ENCODE measurements at regions not wholly inside any gene's neighbourhood (a gene's known extent, or its start where the extent isn't known, plus 50 kb on each side); places are given as distances from the start of the nearest gene placed in this dataset.

DNA sequence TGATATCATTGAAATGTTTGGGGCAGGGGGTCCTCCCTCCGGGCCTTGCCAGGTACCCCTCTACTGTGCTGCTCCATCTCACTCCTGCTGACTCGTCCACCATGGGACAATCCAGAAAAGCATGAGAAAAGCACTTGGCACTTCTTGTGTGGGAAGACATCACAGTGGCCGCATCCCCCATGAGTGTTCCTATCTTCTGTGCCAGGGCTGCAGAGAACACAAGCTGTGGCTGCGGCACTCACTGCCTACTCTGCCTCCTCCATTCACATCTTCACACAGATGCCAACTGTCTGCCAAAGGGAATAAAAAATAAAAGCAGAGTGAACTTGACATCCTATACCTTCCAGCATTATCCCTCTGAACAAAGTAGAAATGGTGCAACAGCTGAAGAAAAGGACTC is 117.4 kb upstream of the PROKR2 start:
- Histone ChIP-seq H3K36me3 (no peaks in the 10 kb centered on the region), H3K4me3 (no peak overlapping the region), H3K9me3 (replicated peaks) (peaks cover 22% of the 10 kb centered on the region), H3K27me3 (ENCODE audit: low read depth) (peaks cover 6% of the 10 kb centered on the region), H3K27ac (replicated peaks) (no peak overlapping the region), H3K4me1 (no peaks in the 10 kb centered on the region)
- DNase-seq, result no peak
- intact Hi-C loops (cut with micrococcal nuclease), result no loop called here
- TF ChIP-seq, protein P1, sequence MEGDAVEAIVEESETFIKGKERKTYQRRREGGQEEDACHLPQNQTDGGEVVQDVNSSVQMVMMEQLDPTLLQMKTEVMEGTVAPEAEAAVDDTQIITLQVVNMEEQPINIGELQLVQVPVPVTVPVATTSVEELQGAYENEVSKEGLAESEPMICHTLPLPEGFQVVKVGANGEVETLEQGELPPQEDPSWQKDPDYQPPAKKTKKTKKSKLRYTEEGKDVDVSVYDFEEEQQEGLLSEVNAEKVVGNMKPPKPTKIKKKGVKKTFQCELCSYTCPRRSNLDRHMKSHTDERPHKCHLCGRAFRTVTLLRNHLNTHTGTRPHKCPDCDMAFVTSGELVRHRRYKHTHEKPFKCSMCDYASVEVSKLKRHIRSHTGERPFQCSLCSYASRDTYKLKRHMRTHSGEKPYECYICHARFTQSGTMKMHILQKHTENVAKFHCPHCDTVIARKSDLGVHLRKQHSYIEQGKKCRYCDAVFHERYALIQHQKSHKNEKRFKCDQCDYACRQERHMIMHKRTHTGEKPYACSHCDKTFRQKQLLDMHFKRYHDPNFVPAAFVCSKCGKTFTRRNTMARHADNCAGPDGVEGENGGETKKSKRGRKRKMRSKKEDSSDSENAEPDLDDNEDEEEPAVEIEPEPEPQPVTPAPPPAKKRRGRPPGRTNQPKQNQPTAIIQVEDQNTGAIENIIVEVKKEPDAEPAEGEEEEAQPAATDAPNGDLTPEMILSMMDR (IDR thresholded peaks at IDR 0.05; ENCODE audit: borderline replicate concordance), result no peak

DNA sequence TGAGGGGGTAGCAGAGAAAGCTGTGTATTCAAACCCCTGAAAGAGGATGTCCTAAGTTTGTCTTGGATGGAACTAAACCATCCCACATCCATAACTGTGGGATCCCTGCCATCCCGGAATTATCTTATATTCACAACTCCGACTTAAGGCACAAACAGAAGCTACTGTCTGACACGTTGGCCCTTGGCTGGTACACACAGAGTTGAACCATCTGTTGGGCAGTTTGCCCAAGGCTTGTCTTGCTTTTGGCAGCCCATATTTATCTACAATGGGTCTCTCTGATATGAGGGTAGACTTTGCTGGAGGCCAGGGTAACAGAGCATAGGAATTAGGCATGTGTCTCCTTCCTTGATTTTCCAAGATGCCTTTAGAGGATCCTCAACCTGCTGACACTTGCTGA is 116.6 kb upstream of the PROKR2 start:
- no peaks in the 10 kb centered on the region for H3K4me1 ChIP-seq
- intact Hi-C loops (cut with micrococcal nuclease), result no loop called here
- peaks cover 6% of the 10 kb centered on the region for H3K27me3 ChIP-seq (ENCODE audit: low read depth)
- no peaks in the 10 kb centered on the region for H3K36me3 ChIP-seq
- DNase-seq, result no peak
- TF ChIP-seq, protein P1 (IDR thresholded peaks at IDR 0.05; ENCODE audit: borderline replicate concordance), result no peak
- peaks cover 18% of the 10 kb centered on the region for H3K9me3 ChIP-seq (replicated peaks)
- H3K27ac ChIP-seq (replicated peaks), result no peak overlapping the region
- no peak overlapping the region for H3K4me3 ChIP-seq

DNA sequence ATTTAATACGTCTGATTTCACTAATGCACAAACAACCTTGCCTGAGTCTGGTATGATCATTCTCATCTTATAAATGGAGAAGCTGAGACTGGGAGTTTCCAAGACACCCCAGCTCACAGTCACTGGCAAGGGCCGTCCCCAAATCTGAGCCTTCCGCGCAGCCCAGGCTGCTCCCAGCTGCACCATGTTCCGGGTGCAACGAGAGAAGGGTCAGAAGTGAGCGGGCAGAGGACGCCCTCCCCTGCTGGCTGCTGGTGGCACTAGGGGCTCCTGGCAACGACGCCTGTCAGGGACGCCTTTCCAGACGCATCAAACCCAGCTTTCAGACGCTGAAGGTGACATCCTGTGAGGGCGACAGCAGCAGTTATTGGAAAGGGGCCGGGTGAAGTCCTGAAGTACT is 115.3 kb upstream of the PROKR2 start:
- intact Hi-C loops (cut with micrococcal nuclease), result no loop called here
- Histone ChIP-seq H3K27ac (replicated peaks) (no peak overlapping the region), H3K9me3 (replicated peaks) (peaks cover 4% of the 10 kb centered on the region), H3K27me3 (ENCODE audit: low read depth) (peaks cover 6% of the 10 kb centered on the region), H3K36me3 (no peaks in the 10 kb centered on the region), H3K4me3 (no peak overlapping the region), H3K4me1 (no peaks in the 10 kb centered on the region)
- no peak for DNase-seq
- TF ChIP-seq, protein P1 (IDR thresholded peaks at IDR 0.05; ENCODE audit: borderline replicate concordance), result no peak

DNA sequence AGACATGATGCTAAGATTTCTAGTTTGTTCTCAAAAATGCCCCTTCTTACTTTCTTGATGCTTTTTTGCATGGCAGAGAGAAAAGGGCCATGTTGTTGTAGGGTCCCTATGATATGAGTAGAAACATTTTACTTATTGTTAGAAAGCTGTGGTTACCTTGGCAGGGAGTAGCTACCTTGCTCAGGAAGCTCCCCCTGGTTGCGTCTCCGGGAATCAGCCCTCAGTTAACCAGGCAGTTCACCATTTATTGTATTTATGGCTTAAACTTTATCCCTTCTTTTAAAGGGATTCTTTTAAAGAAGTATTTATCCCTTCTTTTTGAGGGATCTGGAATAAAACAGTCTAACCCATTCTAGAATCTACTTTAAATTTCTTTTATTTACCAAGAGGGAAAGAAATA is 113.9 kb upstream of the PROKR2 start:
- peaks cover 10% of the 10 kb centered on the region for H3K27me3 ChIP-seq (ENCODE audit: low read depth)
- TF ChIP-seq, protein P1 (IDR thresholded peaks at IDR 0.05; ENCODE audit: borderline replicate concordance), result no peak
- no peak overlapping the region for H3K27ac ChIP-seq (replicated peaks)
- H3K4me3 ChIP-seq, result no peak overlapping the region
- H3K4me1 ChIP-seq, result no peaks in the 10 kb centered on the region
- no peaks in the 10 kb centered on the region for H3K9me3 ChIP-seq (replicated peaks)
- no peaks in the 10 kb centered on the region for H3K36me3 ChIP-seq
- no peak for DNase-seq
- intact Hi-C loops (cut with micrococcal nuclease), result no loop called here

DNA sequence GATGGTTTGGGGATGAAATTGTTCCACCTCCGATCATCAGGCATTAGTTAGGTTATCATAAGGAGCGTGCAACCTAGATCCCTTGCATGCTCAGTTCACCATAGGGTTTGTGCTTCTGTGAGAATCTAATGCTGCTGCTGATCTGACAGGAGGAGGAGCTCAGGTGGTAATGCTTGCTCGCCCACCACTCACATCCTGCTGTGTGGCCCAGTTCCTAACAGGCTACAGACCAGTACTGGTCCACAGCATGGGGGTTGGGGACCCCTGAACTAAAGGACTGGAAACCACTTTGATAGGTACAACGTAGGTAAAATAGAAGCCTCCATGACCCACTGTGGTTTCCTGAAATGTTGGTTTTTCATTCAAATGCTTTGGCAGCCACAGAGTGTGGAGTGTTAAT is 109.3 kb upstream of the PROKR2 start:
- no peaks in the 10 kb centered on the region for H3K4me1 ChIP-seq
- H3K9me3 ChIP-seq (replicated peaks), result no peaks in the 10 kb centered on the region
- H3K27me3 ChIP-seq (ENCODE audit: low read depth), result peaks cover 22% of the 10 kb centered on the region
- H3K4me3 ChIP-seq, result no peak overlapping the region
- no peak for DNase-seq
- H3K27ac ChIP-seq (replicated peaks), result no peak overlapping the region
- no peaks in the 10 kb centered on the region for H3K36me3 ChIP-seq
- intact Hi-C loops (cut with micrococcal nuclease), result no loop called here
- TF ChIP-seq, protein P1 (IDR thresholded peaks at IDR 0.05; ENCODE audit: borderline replicate concordance), result no peak

DNA sequence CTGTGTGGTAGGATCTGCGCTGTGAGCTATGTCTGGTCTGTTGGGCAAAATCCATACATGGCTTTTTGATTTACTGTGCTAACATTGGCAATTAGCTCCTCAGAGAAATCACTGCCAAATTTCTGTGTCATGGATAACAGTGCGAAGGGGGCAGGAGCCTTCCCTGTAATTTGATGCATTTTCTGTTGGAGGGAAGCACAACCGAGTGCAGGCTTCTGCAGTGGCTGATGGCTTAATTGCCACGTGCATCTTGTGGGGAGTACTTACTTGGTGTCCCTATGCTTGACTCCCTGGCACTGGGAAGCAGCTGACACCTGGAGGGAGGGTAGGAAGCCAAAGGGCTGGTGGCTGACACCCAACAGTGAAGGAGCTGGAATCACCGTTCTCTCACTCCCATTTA is 99.3 kb upstream of the PROKR2 start:
- intact Hi-C loops (cut with micrococcal nuclease), result no loop called here
- Histone ChIP-seq H3K9me3 (replicated peaks) (no peaks in the 10 kb centered on the region), H3K4me1 (no peaks in the 10 kb centered on the region), H3K4me3 (no peak overlapping the region), H3K27ac (replicated peaks) (no peak overlapping the region), H3K27me3 (ENCODE audit: low read depth) (peaks cover 12% of the 10 kb centered on the region), H3K36me3 (no peaks in the 10 kb centered on the region)
- TF ChIP-seq, protein P1 (IDR thresholded peaks at IDR 0.05; ENCODE audit: borderline replicate concordance), result no peak
- DNase-seq, result no peak
